ENCODE measurements at regions not wholly inside any gene's neighbourhood (a gene's known extent, or its start where the extent isn't known, plus 50 kb on each side); places are given as distances from the start of the nearest gene placed in this dataset.
"Not testable (repeated sequence)": the region's sequence is repeated elsewhere in the genome, so short reads cannot be mapped to it uniquely, and the experiment has no call there.

DNA sequence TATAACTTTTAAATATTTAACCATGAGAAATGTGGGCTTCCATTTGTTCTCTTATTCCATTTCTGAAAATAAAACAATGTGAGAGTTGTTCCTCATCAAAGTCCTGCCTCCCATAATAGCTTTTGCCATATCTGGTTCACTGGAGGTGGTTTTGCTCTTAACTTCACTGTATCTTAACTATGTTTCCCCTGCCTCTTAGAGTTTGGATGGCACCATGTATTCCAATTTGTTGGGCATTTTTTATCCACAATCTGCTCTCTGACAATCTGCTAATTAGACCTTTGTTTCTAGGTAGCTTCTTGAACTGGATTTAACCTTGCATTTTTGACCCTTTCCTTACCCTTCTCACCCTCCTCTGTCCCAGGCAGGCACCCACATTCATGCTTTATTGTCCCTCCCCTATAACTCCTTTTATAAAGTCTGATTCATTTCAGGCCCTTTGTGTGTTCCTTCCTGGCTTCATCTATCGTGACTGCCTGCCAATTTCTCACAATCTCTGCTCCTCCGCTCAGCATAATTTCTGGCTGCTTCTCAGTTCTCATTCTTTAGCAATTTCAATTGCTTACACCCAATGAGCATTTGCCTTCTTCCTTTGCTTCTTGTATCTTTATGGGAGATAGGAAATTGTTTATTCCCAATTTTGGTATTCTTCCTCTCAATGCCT, 144.2 kb upstream of the ARHGEF26 start:
- POLR2A ChIA-PET: no interaction called here
- CTCF ChIA-PET: no interaction called here

DNA sequence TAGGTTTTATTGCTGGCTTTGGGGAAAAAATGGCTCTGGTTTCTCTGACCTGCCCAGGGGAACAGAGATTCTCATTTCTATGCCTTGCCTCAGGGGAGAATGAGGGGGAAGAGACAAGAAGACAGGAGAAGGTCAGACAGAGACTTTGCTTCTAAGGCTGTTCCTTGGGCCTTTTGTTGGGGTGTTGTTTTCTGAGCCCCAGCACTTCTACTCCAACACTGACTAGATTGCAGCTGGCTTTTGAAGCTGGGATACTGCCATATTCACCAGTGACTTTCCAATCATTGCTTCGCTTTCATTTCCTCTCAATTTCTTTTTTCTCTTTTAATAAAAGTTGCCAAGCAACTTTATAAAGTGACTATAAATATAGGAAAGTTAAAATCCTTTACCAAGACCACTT, 143.2 kb upstream of the ARHGEF26 start:
- CTCF ChIA-PET: no interaction called here
- POLR2A ChIA-PET: no interaction called here

DNA sequence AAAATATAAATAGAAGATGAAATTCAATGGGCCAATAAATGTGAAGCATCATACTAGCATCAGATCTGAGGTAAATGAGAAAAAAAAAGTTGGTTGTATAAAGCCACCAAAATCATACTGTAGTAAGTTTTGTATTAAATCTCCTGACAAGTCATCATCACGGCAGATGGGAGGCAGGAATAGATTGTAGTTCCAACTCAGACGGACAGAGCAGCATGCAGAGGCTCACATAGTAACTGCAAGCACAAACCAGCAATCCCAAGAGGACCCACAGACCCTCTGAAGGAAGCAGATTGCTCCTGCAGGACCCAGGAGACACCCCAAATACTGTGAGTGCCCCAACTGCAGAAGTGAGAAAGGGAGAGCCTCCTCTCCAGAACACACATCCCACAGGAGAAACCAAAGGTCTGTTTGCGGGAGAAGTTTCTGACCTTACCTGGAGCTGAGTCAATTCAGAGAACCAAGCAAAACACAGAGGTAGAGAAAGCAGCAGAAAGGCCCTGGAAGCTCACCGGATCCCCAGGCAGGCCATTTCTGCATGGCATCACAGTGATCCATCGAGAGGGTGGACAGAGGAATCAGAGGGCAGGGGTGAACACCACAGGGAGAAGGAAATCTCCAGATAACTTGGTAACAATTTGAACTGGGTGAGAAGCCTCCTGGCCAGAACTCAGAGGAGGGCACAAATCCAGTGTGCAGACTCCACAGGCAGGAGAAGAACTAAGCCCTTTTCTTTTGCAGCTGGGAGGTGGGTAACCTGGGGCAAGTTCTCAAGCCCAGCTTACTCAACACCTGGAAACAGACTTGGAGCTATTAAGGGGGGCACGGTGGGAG, 141.6 kb upstream of the ARHGEF26 start:
- CTCF ChIA-PET: no interaction called here
- POLR2A ChIA-PET: no interaction called here

DNA sequence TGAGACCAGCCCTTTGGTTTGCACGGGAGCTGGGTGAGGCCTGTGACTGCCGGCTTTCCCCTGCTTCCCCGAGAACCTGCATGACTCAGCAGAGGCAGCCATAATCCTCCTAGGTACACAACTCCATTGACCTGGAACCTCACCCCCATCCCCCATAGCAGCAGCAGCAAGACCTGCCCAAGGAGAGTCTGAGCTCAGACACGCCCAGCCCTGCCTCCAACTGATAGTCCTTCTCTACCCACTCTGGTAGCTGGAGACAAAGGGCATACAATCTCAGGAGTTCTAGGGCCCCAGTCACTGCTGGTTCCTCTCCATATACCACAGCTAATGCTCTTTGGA, 141.0 kb upstream of the ARHGEF26 start:
- ChIA-PET CTCF (no interaction called here), POLR2A (no interaction called here)

DNA sequence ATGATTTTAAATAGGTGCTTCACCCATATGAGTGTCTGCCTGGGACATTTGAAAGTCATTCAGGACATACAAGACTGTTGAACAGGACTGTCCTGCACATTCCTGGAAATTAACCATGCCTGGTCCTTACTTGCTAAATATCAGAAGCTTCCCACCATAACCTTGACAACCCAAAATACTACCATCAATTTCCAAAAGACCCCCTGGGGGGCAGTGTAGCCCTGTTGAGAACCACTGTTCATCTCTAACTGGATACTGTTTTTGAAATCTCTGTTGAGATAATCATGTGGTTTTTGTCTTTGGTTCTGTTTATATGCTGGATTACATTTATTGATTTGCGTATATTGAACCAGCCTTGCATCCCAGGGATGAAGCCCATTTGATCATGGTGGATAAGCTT, 123.8 kb upstream of the ARHGEF26 start:
- CTCF ChIA-PET, POLR2A ChIA-PET: not testable (repeated sequence)

DNA sequence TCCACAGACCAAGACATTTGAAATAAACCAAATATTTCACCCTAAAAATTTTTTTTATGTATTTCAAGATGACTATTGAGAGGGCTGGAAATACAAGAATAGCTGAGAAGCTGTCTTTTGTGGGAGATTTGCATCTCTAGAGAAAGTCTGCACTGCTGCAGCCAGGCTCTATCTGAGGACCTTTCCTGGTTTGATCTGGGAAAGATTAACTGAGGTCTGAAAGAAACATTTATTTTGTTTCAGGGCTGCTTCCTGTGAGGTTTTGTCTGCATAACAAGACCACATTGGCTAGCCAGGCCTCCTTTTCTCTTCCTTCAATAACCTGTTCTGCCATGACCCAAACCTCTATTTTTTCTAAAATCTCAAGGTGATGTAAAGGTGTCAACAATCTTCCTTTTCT, 117.5 kb upstream of the ARHGEF26 start:
- ChIA-PET CTCF (no interaction called here), POLR2A (no interaction called here)

DNA sequence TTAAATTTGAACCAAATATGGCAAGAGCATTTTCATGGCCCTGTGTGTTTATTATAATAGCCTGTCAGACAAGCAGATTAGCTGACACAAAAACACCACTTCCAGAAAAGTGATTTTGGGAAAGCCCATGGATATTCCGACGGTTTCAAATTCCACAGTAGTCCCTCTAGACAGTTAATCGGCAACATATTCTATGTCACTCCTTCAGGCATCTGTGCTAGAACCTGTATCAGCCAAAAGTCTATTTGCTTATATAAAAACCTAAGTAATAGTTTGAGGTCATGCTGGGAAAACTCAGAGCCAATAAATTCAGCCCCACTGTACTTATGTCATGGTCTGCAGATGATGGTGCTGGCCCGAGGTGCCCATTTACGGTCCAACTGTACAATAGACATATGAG, 110.2 kb upstream of the ARHGEF26 start:
- ChIA-PET CTCF (no interaction called here), POLR2A (no interaction called here)

DNA sequence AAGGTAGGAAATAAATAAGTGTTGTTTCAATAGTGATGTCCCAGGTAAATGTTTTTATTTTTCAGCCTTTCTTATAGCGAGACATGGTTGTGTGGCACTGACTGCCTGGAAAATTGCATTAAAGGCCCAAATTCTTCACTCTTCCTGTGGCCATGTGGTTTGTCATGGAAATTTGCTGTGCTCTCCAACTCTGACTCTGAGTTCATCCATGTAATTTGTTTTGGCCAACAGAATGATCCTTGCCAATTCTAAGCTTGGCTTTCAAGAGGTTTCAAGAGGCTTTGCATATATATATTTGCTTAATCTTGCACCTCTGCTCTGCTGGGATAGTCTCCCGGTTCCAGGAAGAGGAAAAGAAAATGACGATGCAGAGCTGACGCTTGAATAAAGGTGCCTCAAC, 107.5 kb upstream of the ARHGEF26 start:
- CTCF ChIA-PET: no interaction called here
- POLR2A ChIA-PET: no interaction called here

DNA sequence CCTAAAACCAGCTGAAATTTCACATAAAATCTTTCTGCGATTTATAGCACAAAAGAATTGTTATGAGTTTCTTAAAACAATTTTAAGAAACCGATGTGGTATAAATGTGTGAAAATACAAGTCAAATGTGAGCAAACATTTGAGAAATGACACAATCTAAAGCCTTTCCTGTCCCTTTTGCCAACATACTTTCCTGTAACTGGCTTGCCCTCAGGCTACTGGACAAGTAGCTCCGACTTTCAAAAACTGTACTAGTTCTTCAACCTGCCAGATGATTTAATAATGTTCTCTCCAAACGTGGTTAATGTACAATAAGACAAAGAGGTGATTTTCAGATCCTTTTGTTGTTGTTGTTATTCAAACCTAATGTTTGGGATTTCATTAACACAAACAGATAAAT, 105.9 kb upstream of the ARHGEF26 start:
- ChIA-PET CTCF (interaction anchor here (0.6 kb wide), 1 partner anchor 902 kb away, joined by 3 read pairs; no protein-coding TSS in a partner anchor), POLR2A (no interaction called here)

DNA sequence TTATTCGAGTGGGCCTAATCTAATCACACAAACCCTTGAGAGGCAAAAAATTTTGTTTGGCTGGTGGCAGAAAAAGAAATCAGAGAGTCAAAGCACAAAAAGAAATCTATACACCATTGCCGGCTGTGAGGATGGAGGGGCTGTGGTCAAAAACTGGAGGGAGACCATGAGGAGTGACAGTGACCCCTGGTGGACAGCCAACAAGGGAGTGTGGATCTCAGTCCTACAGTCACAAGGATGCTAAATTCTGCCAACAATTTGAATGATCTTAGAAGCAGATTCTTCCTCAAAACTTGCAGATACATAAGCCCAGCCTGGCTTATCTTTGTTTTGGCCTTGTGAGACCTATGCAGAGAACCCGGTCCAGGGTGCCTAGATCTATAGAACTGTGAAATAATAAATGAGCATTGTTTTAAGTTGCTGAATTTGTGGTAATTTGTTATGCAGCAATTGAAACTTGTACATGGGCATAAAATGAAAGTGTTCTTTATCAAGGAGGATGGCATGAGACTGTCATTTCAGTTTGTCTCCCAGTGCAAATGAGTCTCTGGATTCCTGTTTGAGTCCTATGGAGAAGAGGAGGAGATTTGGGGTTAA, 103.0 kb upstream of the ARHGEF26 start:
- POLR2A ChIA-PET: no interaction called here
- CTCF ChIA-PET: no interaction called here

DNA sequence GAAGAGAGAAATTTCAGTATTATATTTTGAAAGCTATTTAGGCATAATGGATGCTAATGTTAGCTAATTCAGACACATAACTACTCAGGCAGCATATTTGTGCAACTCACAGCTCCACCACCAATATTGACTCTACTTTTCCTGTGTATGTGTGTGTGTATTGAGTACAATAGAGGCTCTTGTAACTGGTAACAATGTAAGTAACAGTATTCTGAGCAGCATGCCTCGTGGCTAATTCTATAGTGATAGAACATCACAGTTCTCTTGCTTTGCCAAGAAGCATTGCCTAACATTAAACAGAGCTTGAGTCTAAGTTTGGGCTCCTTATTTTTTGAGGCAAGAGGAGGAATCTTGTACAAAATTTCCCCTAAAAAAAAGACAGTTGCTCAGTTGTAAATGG, 98.6 kb upstream of the ARHGEF26 start:
- ChIA-PET POLR2A (no interaction called here), CTCF (interaction anchor here (0.5 kb wide), 1 partner anchor 134 kb away, joined by 3 read pairs; no protein-coding TSS in a partner anchor)

DNA sequence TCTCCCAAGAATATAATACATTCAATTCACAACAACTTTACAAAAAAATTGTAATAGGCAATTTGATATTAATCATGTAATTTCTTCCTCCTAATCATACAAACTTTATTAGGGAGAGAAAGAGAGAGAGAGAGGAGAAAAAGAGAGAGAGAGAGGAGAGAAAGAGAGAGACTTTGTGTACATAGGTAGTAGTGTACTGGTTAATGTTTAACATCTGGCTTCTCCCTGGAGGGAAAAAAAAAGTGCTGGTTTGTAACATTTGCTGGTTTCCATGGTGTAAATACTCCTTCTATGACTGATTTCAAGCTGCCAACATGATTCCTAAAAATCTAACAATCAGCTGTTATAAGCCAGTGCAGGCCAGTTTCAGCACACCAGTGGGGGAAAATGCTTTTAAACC, 98.0 kb upstream of the ARHGEF26 start:
- ChIA-PET CTCF (interaction anchor here (0.5 kb wide), 1 partner anchor 135 kb away, joined by 3 read pairs; no protein-coding TSS in a partner anchor), POLR2A (no interaction called here)

DNA sequence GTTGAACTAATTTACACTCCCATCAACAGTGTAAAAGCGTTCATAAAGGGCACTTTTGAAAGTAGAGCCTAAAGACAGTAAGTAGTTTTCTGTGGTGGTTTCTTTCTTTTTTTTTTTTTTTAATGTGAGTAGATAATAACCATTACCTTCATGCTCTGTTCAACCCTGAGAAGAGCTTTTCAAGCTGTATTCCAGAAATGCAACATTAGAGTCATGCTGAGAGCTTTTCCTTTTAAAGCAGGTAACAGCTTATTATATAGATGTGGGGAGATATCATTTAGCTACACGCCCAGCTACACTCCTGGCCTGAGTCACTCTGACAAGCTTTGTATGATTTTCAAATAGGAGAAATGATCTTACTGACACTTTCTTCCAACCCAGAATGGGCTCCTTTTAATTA, 96.2 kb upstream of the ARHGEF26 start:
- CTCF ChIA-PET: no interaction called here

DNA sequence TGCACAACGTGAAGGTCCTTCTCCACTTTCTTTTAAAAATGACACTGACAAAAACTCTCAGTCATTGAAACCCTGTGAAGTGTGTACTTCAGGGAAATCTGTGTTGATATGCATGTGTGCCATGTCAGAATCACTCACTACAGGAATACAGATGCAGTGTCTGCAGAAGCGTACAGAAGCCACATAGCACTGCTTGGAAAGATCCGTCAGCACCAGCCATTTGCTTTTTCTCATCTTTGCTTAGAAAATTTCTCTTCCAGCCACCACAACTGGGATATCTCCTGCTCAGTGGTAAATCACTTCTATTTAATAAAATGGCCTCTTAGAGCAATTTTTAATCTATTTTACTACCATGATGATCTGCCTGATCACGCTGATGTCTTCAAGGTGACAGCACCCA, 91.3 kb upstream of the ARHGEF26 start:
- ChIA-PET POLR2A (no interaction called here), CTCF (no interaction called here)

More for the DNA sequence above, 96.2 kb upstream of the ARHGEF26 start:
- POLR2A ChIA-PET: no interaction called here

DNA sequence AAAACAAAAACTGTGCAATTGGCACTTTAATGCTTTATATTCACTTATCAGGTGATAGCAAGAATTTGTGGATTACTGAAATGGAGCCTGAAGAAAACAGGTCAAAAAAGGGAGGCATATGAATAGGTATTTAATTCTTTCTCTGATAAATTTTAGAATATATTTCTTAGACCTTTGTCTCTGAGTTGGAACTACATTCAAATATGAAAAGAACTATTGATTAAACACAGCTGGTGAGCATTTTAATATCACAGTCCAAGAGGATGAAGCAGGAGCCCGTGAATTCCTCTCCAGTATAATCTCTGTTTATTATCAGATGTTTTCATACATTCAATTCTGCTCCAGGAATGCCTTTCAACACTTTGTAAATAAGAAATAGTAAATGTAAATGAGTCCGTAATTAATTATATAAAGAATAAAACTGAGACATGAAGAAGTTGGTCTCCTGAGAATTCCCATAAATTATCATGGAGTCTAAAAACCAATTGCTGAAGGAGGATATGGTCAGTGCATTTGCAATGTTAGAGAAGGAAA, 86.3 kb upstream of the ARHGEF26 start:
- CTCF ChIA-PET: no interaction called here
- POLR2A ChIA-PET: no interaction called here

DNA sequence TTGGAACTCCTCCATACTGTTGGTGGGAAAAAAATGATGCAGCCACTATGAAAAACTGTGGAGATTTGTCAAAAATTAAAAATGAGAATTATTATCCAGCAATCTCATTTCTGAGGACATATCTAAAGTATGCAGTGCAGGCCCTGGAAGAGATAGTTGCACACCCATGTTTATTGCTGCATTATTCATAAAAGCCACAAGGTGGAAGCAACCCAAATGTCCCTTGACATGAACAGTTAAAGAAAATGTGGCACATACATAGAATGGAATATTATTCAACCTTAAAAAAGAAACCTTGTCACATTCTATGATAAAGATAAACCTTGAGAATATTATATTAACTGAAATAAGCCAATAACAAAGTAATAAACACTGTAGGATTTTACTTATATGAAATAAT, 80.9 kb upstream of the ARHGEF26 start:
- ChIA-PET CTCF (no interaction called here), POLR2A (no interaction called here)

DNA sequence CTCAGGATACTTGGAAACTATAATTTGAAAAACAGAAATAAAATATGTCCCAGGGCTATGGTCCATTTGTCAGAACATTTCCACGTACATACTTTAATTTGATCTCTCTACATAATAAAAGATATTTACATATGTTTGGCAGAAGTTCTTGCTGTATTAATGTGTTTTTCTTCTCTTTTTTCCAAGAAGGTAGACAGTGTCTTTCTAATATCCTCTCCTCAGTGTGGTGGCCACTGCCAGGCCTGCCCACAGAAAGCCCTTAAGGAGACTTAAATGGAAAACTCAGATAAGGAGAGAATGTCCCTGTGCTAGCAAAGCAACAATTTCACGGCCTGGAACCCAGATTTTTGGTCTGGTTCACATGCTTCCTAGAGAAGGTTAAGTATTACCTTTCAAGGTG, 76.5 kb upstream of the ARHGEF26 start:
- CTCF ChIA-PET: no interaction called here
- POLR2A ChIA-PET: no interaction called here

DNA sequence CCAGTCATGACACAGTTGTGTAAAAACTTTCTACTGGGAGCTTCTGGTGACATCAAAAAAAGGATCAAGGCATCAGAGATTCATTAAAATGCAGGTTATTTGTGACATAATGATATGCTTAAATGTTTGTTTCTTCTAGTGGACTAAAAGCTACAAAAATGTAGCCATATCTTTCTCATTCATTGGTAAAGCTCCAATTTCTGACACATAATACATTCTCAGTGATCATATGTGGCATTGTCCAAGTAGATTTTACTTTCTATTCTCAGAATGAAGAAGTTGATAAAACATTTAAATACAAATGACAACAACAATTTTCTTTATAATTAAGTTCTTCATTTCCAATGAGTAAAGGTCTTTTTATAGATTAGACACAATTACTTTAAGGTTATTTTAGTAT, 71.0 kb upstream of the ARHGEF26 start:
- ChIA-PET CTCF (no interaction called here), POLR2A (no interaction called here)

DNA sequence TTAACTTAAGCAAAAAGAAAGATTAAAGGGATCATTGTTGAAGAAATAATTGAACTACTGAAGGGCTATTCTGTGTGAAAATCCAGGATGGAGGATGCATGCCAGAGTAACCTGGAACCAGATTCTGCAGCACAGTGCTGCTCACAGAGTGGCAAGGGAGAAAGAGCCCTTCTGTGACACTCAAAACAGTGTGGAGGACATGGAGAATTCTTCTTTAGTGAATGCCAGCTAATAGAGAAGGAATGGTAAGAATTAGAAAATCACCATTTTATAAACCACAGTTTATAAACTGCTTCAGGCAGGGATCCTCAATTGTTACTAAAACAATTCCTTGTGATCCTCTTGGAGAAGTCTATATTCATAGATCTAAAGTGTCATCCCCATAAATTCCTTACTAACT, 70.4 kb upstream of the ARHGEF26 start:
- ChIA-PET CTCF (no interaction called here), POLR2A (no interaction called here)

DNA sequence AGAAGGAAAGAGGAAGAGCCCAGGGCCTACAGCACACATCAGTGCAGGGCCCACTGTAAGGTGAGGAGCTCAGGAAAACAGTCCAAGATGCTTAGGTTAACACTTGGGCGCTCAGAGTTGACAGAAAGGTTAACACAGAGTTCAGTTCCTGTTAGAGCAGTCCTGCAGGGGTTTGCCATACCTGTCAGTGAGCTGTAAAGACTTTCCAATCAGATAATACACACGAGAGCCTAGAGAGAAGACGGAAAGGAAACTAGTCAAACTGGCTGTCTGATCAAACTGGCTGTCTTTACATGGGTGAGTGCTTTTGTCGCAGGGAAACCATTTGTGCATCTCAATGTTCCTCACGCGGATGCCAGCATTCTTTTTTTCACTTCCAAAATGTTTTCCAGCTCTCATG, 61.4 kb upstream of the ARHGEF26 start:
- ChIA-PET CTCF (no interaction called here), POLR2A (no interaction called here)

DNA sequence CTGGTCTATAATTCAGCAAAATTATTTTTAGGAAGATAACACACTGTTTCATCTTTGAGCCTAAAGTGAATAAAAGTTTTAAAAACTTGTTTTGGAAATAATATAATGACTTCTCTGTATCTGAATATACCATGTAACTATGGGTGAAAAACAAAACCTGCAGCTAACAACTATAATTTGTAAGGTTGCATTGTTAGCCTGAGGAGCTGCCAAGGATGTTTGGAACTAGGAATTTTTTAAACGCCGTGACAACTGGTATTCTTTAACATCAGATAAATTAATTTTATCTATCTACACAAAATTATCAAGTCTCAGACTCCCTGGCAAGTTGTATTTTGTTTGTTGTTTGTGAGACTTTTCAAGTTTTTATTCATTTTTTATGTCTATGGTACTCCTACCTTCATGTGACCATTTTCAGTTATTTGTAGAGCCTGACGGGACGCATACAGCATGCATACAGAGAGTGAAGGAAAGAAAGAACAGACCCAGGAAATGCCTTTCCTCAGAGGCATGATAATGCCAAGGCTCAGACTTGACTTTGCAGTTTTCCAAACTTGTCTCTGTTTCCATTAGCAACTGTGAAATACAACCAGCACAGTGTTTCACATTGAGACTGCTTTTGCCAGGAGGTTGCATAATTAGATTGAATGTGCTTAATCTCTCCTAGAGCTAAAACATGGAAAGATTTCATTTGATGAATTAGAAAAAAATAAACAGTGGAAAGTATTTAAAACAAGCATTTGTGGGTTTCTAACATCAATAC, 60.8 kb upstream of the ARHGEF26 start:
- CTCF ChIA-PET: no interaction called here
- POLR2A ChIA-PET: no interaction called here
